ENCODE measurements at regions not wholly inside any gene's neighbourhood (a gene's known extent, or its start where the extent isn't known, plus 50 kb on each side); places are given as distances from the start of the nearest gene placed in this dataset.

DNA sequence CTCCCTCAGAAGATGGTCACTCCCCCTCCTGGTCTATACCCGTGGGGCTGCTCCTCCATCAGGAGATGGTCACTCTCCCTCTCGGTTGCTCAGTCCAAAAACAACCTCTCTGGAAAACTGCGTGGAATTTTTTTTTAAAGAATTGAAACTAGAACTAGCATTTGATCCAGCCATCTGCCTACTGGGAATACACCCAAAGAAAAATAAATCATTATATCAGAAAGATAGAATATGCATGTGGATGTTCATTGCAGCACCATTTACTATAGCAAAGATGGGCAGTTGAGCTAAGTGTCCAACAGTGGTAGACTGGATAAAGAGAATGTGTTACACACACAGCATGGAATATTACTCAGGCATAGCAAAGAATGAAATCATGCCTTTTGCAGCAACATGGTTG lies 75.7 kb upstream of the B3GAT1 start:
- no peak for DNase-seq (ENCODE audit: low read depth, low spot score)

DNA sequence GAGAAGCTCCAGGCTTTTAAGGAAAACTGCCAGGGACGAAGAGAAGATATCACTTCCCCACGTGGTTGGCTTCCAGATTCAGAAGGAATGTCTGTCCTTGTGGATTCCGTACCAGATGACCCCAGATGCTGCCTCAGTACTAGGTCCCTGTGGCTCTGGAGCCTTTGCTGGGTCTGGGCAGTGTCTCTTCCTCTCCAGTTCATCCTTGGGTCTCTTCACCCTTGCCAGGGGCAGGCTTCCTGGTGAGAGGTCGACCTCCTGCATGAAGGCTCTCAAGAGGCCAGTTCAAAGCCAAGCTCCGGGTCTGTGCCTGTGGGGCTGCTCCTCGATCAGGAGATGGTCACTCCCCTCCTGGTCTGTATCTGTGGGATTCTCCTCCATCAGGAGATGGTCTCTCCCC lies 74.7 kb upstream of the B3GAT1 start:
- DNase-seq (ENCODE audit: low read depth, low spot score), result no peak

DNA sequence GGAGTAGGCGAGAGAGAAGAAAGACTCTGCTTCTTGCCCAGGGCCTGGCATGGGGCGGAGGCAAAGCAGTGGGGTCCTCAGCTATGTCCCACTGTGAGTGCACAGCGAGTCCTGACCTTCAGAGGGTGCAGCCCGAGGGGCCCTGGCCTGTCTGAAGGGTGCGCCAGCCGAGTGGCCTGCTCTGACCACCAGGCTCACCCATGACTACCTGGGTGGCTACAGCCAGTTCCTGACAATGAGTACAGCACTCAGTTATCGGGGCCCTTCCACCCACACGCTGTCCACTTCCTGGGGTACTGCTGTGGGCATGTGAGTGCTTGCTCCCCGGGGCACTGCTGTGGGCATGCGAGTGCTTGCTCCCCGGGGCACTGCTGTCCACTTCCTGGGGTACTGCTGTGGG lies 74.1 kb upstream of the B3GAT1 start:
- no peak for DNase-seq (ENCODE audit: low read depth, low spot score)

DNA sequence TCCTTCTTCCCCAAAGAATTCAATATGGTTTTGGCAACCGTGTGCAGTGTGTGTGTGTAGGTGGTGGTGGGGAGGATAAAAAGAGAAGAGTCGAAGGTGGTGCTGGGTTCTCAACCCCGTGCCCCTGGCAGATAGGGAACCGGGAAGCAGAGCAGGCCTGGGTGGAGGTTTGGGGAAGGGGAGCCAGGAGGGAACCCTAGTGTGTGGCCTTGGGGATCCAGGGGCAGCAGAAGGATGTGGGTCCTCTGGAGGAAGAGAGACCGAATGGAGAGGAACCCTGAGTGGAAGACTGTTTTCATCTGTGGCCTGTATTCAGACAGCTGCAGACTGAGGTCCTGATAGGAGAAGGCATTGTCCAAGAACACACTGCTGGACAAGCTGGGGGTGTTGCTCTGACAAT lies 73.3 kb upstream of the B3GAT1 start:
- no peak for DNase-seq (ENCODE audit: low read depth, low spot score)

DNA sequence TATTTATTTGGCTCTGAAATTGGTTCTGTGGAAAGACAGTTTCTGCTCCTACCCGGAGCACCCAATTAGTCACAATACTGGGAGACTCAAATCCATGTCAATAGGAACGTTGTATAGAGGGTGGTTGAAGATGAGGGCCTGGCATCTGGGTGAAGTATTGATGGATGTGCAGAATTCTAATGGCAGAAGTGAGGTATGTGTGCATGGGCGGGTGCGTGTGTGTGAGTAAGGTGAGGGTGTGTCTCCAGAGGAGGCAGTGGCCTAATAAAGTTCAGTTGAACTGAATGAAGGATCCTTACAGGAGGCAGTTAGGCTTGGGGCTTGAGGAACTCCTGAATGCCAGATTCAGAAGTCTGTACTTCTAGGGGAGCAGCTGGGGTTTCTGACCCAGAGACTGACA lies 71.8 kb upstream of the B3GAT1 start:
- DNase-seq (ENCODE audit: low read depth, low spot score), result no peak

DNA sequence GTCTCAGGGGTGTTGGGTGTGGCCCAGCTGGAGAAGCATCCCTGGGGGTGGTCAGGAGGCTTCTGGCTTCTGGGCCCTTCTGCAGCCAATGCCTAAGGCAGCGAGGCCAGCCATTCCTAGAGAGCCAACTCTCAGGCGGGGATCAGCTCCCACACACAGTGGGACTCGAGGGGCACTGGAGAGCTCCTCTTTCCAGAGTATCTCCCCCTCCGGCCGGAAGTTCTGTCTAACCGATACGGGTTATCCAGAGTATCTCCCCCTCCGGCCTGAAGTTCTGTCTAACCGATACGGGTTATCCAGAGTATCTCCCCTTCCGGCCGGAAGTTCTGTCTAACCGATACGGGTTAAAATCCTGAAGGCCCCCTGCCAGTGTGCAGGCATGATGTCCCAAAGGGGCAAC lies 71.2 kb upstream of the B3GAT1 start:
- no peak for DNase-seq (ENCODE audit: low read depth, low spot score)

DNA sequence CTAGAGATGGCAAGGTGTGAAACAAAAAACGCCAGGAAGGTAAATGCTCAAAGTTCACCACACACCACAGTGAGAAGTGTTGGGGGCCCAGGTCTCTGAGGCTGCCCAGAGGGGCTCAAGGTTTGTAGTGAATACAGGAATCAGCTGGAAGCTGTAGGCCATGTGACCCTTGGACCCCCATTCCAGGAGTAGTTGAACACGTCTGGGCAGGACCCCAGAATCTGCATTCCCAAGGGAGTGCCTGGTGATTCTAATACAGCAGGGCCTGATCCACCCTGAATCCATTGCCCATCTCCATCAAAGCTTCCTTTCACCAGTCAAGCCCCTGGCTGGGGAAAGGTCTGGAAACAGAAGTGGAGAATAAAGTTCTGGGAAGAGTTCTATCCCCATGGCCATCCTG lies 70.8 kb upstream of the B3GAT1 start:
- no peak for DNase-seq (ENCODE audit: low read depth, low spot score)

DNA sequence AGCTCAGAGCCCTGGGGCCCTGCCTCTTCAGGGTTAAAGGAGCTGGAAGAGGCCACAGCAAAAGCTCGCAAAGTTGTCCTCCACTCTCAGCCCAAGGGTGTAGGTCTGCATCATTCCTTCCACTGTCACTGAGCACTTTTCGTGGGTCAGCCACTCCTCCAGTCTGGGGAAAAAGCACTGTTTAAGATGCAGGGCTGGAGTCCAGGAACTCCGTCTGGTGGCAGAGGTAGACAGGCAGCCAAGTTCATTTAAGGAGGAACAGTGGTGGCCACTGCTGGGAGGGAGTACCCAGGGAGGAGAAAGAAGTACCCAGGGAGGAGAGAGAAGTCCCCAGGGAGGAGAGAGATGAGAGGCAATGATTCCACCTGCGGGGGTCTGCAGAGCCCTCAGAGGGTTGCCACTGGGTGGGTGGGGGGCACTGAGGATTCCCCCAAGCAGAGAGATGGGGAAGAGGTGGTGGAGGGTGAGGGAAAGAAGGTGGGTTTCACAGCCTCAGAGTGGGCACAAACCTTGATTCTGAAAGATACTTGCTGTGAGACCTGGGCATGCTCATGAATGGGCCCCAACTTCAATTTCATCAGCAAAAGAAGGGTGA lies 70.0 kb upstream of the B3GAT1 start:
- no peak for DNase-seq (ENCODE audit: low read depth, low spot score)

DNA sequence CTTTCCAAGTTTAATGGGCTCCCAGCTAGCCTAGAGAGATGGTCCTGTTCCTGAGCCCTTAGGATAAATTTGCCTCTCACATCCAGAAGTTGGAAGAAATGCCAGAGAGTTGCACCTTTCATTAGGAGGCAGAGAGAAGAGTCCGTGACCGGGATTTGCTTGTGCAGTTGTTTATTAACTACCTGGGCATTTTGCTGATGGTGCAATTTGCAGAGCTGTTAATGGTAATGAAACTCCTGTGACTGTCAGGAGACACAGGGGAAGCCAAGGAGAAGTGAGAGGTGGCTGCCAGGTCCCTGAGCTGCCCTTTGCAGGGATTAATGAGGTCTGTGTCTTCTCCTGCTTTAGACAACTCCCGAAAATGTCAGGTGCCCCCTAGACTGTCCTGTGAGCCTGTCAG lies 69.1 kb upstream of the B3GAT1 start:
- no peak for DNase-seq (ENCODE audit: low read depth, low spot score)

DNA sequence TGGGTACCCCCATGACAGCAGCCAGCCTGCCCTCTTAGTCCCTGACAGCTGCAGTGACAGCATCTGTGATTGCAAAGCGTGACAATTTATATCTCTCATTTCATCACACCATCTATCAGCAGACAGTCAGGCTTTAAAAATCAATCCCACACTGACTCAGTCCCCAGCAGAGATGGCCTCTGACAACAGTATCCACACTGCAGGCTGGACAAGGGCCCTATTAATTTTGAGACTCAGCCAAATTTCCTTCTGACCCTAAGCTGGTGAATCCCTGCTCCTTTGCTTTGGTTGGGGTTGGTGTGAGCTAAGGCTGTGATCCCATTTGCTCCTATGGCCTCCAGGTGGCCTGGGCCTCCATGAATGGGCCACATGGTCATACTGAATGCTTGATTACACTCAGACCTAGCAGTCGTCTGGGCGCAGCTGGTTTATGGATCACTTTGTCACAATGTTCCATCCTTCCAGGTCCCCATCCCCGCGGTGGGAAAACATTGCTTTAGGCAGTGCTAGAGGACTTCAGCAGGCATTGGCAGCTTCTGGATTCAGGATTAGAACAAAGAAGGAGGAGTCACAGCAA lies 68.2 kb upstream of the B3GAT1 start:
- no peak for DNase-seq (ENCODE audit: low read depth, low spot score)

DNA sequence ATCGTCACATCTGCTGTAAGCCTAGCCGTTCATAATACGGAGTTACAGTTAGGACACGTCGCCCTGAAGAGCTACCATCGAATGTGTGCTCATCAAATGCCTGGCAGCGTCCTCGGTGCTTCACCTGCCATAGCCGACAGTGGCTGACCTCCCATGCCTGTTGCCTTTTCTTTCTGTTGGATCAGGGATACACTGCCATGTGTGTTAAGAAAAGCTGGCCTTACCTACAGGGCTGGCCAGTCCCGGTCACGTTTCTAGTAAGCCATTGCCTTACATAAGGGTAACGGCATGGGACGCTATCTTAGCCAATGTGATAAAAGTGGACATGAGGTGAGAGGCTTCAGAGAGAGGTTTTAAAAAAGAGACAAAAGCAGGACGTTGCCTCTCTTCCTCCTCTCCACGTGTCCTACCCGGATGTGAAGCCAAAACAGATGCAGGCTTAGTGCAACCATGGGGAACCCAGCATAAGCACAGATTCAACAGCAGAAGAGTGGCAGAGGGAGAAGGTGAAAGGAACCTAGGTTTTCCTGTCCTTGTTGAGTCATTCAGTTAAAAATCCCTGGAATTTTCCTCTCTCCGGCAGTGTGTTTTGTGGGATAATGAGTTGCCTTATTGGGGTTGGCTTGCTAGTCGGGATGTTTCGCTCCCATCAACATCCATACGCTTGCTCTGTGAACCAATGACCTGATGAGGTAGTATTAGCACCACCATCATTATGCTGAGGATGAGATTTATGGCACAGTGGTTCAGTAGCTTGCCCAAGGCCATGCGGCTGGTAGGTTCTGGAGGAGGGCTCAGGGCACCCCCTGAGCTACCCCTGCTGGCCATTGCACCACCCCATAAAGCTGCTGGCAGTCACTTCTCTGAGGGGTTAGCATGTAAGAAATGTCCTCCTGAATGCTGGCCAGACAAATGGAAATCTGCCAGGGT lies 67.4 kb upstream of the B3GAT1 start:
- no peak for DNase-seq (ENCODE audit: low read depth, low spot score)

DNA sequence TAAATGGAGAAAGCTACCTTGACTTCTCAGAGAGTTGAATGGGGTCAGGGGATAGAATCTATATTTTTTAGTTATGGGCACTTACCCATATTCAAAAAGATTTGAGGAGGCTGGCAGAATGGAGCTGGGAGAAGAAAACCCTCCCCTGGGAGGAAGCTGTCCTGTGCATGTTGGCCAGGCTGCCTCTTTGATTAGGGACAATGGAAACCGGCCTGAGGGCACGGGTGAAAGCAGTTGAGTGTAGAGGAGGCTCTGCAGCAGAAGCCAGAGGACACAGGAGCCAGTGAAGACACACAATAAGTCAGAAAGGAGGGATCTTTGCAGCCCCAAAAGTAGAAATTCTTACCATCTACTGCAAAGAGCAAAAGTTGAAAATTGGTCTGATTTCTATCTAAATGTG lies 66.6 kb upstream of the B3GAT1 start:
- DNase-seq (ENCODE audit: low read depth, low spot score), result no peak

DNA sequence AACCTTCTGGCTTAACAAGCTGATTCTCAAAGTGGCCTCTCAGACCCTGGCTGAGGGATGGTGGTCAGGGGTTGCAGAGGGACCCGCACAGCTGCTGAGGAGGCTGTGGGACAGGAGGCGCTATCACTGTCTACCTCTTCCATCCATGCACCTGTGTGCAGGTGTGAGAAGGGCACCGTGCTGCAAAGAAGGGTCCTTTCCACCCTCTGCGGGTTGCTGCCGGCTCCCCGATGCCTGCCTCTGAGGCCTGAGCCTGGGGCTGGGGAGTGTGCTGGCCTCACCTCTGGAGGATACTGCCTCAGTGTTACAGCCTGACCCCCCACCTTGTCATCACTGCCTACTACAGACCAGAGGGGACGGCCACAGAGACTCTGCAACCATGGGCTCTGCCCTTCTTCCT lies 66.1 kb upstream of the B3GAT1 start:
- no peak for DNase-seq (ENCODE audit: low read depth, low spot score)

DNA sequence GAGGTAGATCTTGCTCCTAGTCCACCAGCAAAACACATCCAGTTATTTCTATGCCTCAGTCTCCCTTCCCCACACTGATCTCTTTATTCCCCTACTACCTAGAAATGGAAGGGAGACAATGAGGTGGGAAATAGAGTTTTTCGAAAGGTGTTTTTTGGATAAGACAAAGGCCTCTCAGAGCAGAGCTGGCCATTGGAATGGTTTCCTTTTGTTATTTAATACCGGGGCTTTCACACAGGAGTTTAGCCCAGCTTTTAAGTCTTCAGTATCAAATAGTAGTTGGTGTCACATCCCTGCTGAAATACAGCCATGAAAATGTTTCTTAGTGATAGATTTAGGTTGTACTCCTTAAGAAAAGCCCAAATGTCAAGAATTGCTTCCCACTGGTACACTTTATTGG lies 65.4 kb upstream of the B3GAT1 start:
- no peak for DNase-seq (ENCODE audit: low read depth, low spot score)

DNA sequence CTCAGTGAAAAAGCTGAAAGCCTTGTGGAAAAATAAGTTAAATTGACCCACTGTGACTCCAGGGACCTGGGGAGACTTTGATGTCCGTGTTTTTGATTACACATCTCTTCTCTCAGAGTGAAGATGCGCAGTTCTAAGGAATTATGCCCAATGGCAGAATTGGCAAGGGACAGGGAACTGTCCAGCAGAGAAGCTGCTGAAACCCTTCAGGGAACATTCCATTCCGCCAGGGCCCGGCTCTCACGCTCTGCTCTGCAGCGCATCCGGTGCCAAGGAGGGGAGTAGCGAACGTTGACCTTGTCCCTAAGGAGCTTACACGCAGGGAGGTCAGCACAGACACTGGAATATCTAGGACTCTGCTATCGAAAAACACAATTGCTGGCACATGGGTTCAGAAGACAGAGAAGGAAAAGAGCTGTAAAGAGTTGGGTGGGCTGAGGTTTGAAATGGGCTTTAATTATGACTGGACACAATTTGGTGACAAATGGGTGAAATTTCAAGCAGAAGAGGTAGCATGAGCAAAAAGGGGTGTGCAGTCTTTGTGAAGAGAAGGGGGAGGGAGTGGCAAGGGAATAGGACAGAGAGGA lies 64.5 kb upstream of the B3GAT1 start:
- DNase-seq (ENCODE audit: low read depth, low spot score), result no peak

DNA sequence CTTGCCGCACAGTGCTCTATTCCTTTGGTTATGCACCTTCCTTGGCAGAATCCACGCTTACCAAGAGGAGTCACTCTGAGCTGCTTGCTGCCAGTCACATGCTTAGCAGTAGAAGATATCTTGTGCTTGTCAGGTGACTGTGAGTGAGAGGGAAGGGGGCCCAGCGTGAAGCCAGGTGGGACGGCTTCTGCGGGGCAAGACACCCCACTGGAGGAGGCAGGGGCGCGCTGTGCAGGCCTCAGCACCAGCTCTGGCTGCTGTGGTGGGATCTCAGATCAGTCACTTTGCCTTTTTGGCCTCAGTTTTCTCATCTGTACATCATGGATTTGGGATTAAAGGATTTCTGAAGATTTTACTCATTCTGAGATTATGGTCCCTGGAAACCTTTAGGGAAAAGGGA lies 63.9 kb upstream of the B3GAT1 start:
- DNase-seq (ENCODE audit: low read depth, low spot score), result no peak

DNA sequence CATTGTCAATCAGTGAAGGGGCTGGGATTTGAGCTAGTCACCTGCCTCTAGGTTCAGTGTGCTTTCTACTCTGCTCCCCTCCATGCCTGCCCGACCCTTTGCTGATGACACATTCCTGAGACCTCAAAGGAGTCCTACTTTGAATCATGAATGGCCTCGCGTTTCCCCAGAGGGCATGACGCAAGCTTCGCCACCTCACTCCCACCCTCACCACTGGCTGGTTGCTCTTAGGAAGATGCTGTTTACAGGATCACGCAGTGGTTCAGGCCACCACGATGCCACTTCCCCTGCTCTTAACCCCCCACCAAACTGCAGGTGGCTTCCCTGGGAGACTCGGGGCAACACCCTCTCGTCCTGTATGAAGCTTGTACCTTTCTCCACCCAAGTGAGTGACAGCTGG lies 62.9 kb upstream of the B3GAT1 start:
- DNase-seq (ENCODE audit: low read depth, low spot score), result no peak

DNA sequence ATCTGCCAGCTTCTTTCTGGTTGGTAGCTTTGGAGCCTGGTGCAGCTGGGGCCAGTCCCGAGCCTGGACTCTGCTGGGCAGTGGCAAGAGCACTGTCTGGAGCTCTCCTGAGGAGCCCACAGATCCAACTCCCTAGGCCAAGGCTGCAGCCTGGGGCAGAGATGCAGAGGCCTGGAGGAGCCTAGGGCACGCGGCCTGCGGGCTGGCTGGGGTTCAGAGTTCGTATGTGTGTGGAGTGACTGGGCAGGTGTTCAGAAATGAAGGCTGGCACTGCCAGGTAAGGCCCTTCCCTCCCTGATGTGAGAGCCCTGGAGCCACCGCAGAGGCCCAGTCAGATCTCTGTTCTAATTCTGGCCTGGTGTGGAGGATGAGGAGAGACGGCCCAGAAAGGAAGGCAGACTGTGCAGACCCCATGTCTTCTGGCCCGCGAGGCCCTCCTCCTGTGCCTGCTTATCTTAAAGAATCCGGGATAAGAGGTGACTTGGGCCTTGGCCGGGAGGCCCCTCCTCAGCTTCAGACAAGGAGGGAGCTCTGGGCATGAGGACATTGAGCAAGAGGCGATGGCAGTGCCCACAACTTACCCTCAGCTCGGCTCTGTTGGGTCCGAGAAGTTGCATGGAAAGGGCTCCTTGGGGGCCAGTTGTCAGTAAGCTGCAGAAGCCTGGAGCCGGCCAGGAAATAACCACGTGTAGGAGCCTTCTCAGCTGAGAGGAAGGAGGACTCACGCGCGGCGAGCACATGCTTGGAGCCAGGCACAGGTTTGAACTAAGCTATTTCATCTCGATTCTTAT lies 62.2 kb upstream of the B3GAT1 start:
- DNase-seq (ENCODE audit: low read depth, low spot score), result no peak

DNA sequence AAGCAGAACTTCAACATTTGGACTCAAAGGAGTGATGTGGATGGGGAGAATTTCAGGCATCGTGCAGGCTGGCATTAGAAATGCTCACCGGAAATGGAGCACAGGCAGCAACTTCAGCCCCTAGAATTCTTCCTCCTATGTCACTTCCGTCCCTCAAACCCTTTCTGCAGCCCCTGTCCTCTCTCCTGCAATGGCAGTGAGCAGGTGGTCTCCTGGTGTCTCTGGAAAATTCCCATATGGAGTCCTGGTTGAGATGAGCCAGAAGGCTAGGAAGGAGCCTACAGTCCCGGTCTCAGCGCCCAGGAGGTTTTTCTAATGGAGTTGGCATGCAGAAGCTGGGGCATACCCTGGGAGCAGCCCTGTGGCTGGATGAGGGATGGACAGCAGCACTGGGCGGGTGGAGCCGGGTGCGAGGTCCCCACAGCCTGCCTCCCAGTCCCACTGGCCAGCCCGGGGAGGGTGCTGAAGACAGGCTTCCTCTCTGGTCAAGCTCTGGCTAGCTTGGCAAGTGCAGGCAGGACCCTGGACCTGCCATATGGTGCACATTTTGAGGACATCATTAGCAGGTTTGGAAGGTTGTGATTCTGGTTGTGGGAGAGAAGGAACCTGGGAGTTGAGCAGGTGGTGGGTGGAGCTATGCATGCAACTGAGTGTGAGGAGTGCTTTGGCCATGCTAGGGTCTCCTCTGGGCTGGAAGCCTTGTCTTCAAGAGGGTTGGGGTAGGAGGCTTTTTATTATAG lies 59.8 kb upstream of the B3GAT1 start:
- no peak for DNase-seq (ENCODE audit: low read depth, low spot score)

DNA sequence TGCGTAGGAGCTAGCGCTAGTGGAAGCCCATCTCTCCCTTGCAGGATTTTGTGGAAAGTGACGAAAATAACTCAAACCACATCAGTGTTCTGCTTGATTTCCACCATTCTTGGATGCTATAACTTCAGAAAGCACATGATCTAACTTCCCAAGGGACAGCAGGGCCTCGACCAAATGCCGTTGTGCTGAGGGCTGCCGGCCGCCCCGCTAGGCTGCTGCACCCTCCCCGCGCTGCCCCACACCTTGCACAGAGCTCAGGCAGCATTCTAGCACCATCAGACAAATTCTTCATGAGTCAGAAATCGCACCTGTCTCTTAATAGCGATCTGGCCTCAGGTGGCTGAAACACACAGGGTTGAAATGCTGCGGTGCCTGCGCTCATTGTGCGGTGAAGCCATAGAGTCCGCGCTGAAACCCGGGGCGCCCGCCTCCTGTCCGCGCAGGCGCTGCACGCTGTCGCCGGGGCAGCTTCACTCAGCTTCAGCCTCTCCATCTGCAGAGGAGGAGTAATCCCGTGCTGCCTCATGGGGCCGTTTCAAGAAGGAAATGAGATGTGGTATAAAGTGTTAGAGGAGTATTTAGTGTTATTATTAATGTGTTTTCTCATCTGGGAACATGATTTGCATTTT lies 59.2 kb upstream of the B3GAT1 start:
- no peak for DNase-seq (ENCODE audit: low read depth, low spot score)

DNA sequence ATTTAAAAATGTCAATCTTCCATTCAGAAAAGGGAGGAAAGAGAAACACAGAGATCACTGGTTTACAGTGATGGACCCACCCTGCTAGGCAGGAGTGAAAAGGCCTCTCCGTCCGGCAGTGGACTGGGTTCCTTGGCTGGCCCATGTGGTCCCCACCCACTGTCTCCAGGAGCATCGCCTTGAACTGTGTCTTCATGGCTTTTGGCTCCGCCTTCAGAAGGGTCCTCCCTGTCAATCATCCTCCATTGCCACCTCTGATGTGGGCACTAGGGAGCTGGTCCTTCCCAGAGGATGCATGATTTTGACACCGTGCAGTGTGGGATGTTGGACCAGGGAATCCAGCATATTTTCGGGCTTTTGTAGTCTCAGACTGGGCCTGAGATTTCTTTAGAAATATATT lies 58.2 kb upstream of the B3GAT1 start:
- DNase-seq (ENCODE audit: low read depth, low spot score), result no peak

Data from pulmonary artery endothelial cell (primary cell).